Stromal cell of bone marrow (primary cell): ENCODE measurements at regions not wholly inside any gene's neighbourhood (a gene's known extent, or its start where the extent isn't known, plus 50 kb on each side); places are given as distances from the start of the nearest gene placed in this dataset.
A peak's percentile ranks its signal among the peaks of the same experiment; 100 is the strongest.

Source experiments
- DNase-seq: peaks from one replicate; pipeline ENCODE4 v3.0.0-alpha.2; 2012; ENCODE audit warnings: low read depth

GRCh38 chr3:176714034-176714433, 483.2 kb downstream of the TBL1XR1 start:
- DNase-seq, result no peak

GRCh38 chr3:176712191-176712590, 485.1 kb downstream of the TBL1XR1 start:
- DNase-seq, result peak; percentile 43

GRCh38 chr3:176699288-176699687, 498.0 kb downstream of the TBL1XR1 start:
- DNase-seq, result no peak

GRCh38 chr3:176697284-176697889, 499.9 kb downstream of the TBL1XR1 start:
- DNase-seq, result no peak

- no peak for DNase-seq
Observed at GRCh38 chr3:176696816-176697215, 500.5 kb downstream of the TBL1XR1 start.

GRCh38 chr3:176692966-176693785, 504.1 kb downstream of the TBL1XR1 start:
- no peak for DNase-seq

GRCh38 chr3:176692199-176692965, 504.9 kb downstream of the TBL1XR1 start:
- no peak for DNase-seq

- DNase-seq, result no peak
Observed at GRCh38 chr3:176690083-176690869, 507.0 kb downstream of the TBL1XR1 start.

- no peak for DNase-seq
Observed at GRCh38 chr3:176687754-176688153, 509.5 kb downstream of the TBL1XR1 start.

- no peak for DNase-seq
Observed at GRCh38 chr3:176683382-176683781, 513.9 kb downstream of the TBL1XR1 start.

GRCh38 chr3:176663837-176664831, 533.1 kb downstream of the TBL1XR1 start:
- DNase-seq, result peak; percentile 41

- no peak for DNase-seq
Observed at GRCh38 chr3:176663387-176663786, 533.9 kb downstream of the TBL1XR1 start.

GRCh38 chr3:176661432-176661964, 535.8 kb downstream of the TBL1XR1 start:
- no peak for DNase-seq

GRCh38 chr3:176655404-176656094, 541.7 kb downstream of the TBL1XR1 start:
- no peak for DNase-seq

- no peak for DNase-seq
Observed at GRCh38 chr3:176651622-176652021, 545.7 kb downstream of the TBL1XR1 start.

GRCh38 chr3:176650478-176650877, 546.8 kb downstream of the TBL1XR1 start:
- DNase-seq, result peak; percentile 21

GRCh38 chr3:176647987-176648386, 549.3 kb downstream of the TBL1XR1 start:
- DNase-seq, result no peak

- no peak for DNase-seq
Observed at GRCh38 chr3:176633511-176633910, 563.8 kb downstream of the TBL1XR1 start.

- DNase-seq, result no peak
Observed at GRCh38 chr3:176632925-176633324, 564.4 kb downstream of the TBL1XR1 start.

GRCh38 chr3:176631165-176631564, 566.1 kb downstream of the TBL1XR1 start:
- peak; percentile 8 for DNase-seq
